ENCODE measurements at regions not wholly inside any gene's neighbourhood (a gene's known extent, or its start where the extent isn't known, plus 50 kb on each side); places are given as distances from the start of the nearest gene placed in this dataset.

DNA sequence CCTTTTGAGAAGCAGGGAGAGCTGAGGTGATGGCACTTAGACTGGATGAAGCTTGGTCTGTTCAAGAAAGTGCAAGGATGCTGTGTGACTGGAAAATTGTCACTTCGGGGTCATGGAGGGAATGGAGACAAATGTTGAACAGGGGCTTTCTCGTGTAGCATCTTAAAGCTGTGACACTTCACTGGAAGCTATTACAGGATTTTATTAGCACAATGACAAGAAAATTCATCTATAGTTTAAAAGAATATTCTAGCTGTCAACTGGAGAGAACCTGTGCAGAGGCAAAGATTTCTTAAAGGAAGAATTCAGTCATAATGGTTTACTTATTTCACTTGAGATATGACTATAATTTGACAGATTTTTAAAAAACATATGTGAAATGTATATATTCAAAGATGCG lies 963.9 kb upstream of the ZEB2 start:
- TF ChIP-seq, protein P1, sequence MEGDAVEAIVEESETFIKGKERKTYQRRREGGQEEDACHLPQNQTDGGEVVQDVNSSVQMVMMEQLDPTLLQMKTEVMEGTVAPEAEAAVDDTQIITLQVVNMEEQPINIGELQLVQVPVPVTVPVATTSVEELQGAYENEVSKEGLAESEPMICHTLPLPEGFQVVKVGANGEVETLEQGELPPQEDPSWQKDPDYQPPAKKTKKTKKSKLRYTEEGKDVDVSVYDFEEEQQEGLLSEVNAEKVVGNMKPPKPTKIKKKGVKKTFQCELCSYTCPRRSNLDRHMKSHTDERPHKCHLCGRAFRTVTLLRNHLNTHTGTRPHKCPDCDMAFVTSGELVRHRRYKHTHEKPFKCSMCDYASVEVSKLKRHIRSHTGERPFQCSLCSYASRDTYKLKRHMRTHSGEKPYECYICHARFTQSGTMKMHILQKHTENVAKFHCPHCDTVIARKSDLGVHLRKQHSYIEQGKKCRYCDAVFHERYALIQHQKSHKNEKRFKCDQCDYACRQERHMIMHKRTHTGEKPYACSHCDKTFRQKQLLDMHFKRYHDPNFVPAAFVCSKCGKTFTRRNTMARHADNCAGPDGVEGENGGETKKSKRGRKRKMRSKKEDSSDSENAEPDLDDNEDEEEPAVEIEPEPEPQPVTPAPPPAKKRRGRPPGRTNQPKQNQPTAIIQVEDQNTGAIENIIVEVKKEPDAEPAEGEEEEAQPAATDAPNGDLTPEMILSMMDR (IDR thresholded peaks at IDR 0.05): no peak
- TF ChIP-seq POLR2A (IDR thresholded peaks at IDR 0.05): no peak
